Endothelial cell of umbilical vein (primary cell): ENCODE measurements at regions not wholly inside any gene's neighbourhood (a gene's known extent, or its start where the extent isn't known, plus 50 kb on each side); places are given as distances from the start of the nearest gene placed in this dataset.

Source experiments
- BruUV-seq: library from RNA; stranded (reverse); fragments of 400-500 nt; replicated peaks from 2 replicates; lab custom pipeline; 2021; lab: Mats Ljungman, UMichigan
- CTCF ChIA-PET: fragments of 300-600, 350-600 bp; sonication (Branson Sonifier 250); formaldehyde crosslinking; loops from one replicate; lab custom pipeline; 2021; ENCODE audit warnings: antibody characterized with exemption, inconsistent platforms; lab: Charles Lee
- POLR2A ChIA-PET: fragments of 300-600, 350-600 bp; sonication (Branson Sonifier 250); formaldehyde crosslinking; loops from one replicate; lab custom pipeline; 2021; ENCODE audit warnings: antibody characterized with exemption, inconsistent platforms; lab: Charles Lee
- DNase-seq: peaks from one replicate; pipeline ENCODE4 v3.0.0-alpha.2; 2011; ENCODE audit warnings: low read depth, low spot score
- FAIRE-seq: peaks from 2 replicates; lab custom pipeline; 2011; peaks lifted over from hg19 to GRCh38; lab: Jason Lieb, UNC
- H2AFZ ChIP-seq: 2 replicates; pipeline ENCODE4 v1.6.0; 2012; ENCODE audit warnings: low read depth, low read length, control low read depth, inconsistent platforms
- H3K27ac ChIP-seq: 2 replicates; pipeline ENCODE4 v1.5.1; 2011; ENCODE audit warnings: low read depth, mild to moderate bottlenecking, control low read depth, low read length, moderate library complexity; ENCODE audit not compliant: insufficient read depth
- H3K27me3 ChIP-seq, 2 experiments: 2 replicates each; pipeline versions ENCODE4 v1.6.0 to v1.6.1; 2011; ENCODE audit warnings: low read length in 2 of 2, mixed read lengths in 1 of 2; ENCODE audit not compliant: control insufficient read depth in 2 of 2, insufficient read depth in 2 of 2
- H3K36me3 ChIP-seq, 2 experiments: 2 replicates in 1 of 2; 3 replicates in 1 of 2; pipeline ENCODE4 v1.5.1; 2011; ENCODE audit warnings: low read length in 2 of 2, mild to moderate bottlenecking in 1 of 2, moderate library complexity in 1 of 2; ENCODE audit not compliant: control insufficient read depth in 2 of 2, insufficient read depth in 2 of 2; ENCODE audit errors: extremely low read depth in 1 of 2
- H3K4me1 ChIP-seq: 3 replicates; pipeline ENCODE4 v1.5.1; 2011; ENCODE audit warnings: mild to moderate bottlenecking, low read length; ENCODE audit not compliant: control insufficient read depth, insufficient read depth; ENCODE audit errors: extremely low read depth
- H3K4me2 ChIP-seq: 2 replicates; pipeline ENCODE4 v1.6.1; 2011; ENCODE audit warnings: low read length, control low read depth, mixed read lengths; ENCODE audit not compliant: insufficient read depth
- H3K4me3 ChIP-seq, 3 experiments: fragments of 200-600 bp in 1 of 3; sonication (generic), shearing (Covaris generic) in 1 of 3; replicated peaks in 1 of 3; 2 replicates each; pipeline ENCODE4 v1.5.1; 2011 to 2016; ENCODE audit warnings: control low read depth in 3 of 3, low read length in 3 of 3, mild to moderate bottlenecking in 2 of 3, inconsistent platforms in 1 of 3, low read depth in 1 of 3, moderate library complexity in 1 of 3; ENCODE audit not compliant: insufficient read depth in 1 of 3
- H3K79me2 ChIP-seq: 2 replicates; pipeline ENCODE4 v1.6.0; 2012; ENCODE audit warnings: low read length, inconsistent platforms; ENCODE audit not compliant: control insufficient read depth, insufficient read depth
- H3K9ac ChIP-seq: replicated peaks from 2 replicates; pipeline ENCODE3; 2011; ENCODE audit warnings: low read length, control low read depth; ENCODE audit not compliant: insufficient read depth; ENCODE audit errors: extremely low read depth
- H3K9me1 ChIP-seq: replicated peaks from 3 replicates; pipeline ENCODE4 v1.6.0; 2011; ENCODE audit warnings: mild to moderate bottlenecking, low read length; ENCODE audit not compliant: control insufficient read depth, insufficient read depth; ENCODE audit errors: extremely low read depth
- H3K9me3 ChIP-seq: replicated peaks from 2 replicates; pipeline ENCODE4 v1.5.1; 2012; ENCODE audit warnings: low read length, inconsistent platforms; ENCODE audit not compliant: control insufficient read depth, insufficient read depth
- H4K20me1 ChIP-seq: replicated peaks from 2 replicates; pipeline ENCODE3; 2011; ENCODE audit warnings: mild to moderate bottlenecking, low read length; ENCODE audit not compliant: control insufficient read depth, insufficient read depth; ENCODE audit errors: extremely low read depth
- EZH2 ChIP-seq: IDR thresholded peaks from 2 replicates; pipeline ENCODE4 v1.6.1; 2012; ENCODE audit warnings: borderline replicate concordance, low read depth, mild to moderate bottlenecking, moderate library complexity, low read length, inconsistent platforms; ENCODE audit not compliant: severe bottlenecking
- FOS ChIP-seq: IDR thresholded peaks from 2 replicates; pipeline ENCODE4 v1.6.1; 2011; ENCODE audit warnings: mild to moderate bottlenecking, low read length, moderate library complexity, borderline replicate concordance; ENCODE audit not compliant: insufficient read depth
- GATA2 ChIP-seq: IDR thresholded peaks from 2 replicates; pipeline ENCODE4 v1.7.0; 2011; ENCODE audit warnings: low read depth, mild to moderate bottlenecking, moderate library complexity, mixed read lengths, low read length; ENCODE audit not compliant: insufficient read length, insufficient read depth
- JUN ChIP-seq: IDR thresholded peaks from 2 replicates; pipeline ENCODE4 v1.6.1; 2011; ENCODE audit warnings: borderline replicate concordance, low read depth; ENCODE audit not compliant: insufficient read length, insufficient read depth
- MYC ChIP-seq: IDR thresholded peaks from one replicate; pipeline ENCODE4 v1.6.1; 2011; ENCODE audit warnings: mild to moderate bottlenecking, low read depth, low read length
- POLR2A ChIP-seq: IDR thresholded peaks from 2 replicates; pipeline ENCODE4 v1.6.1; 2012; ENCODE audit warnings: low read depth, mild to moderate bottlenecking, control low read depth, low read length
- POLR2AphosphoS5 ChIP-seq: IDR thresholded peaks from 2 replicates; pipeline ENCODE4 v1.6.1; 2012; ENCODE audit warnings: low read depth, mild to moderate bottlenecking, control low read depth, low read length, moderate library complexity; ENCODE audit not compliant: insufficient read depth
- dilution Hi-C: fragments of 300-500 bp; cut with MboI; formaldehyde crosslinking; loops from one replicate; pipeline ENCODE4 v1.15.0; 2019; ENCODE audit warnings: low sequenced_read_pairs; ENCODE audit not compliant: extremely low pct_ligation_motif_present
- intact Hi-C: fragments of 100-400 bp; cut with micrococcal nuclease; formaldehyde crosslinking; loops from one replicate; pipeline ENCODE4 v1.10.0; 2022
- TF ChIP-seq, protein P1 (sequence below): IDR thresholded peaks from 2 replicates; pipeline ENCODE4 v1.6.1; 2011; ENCODE audit not compliant: insufficient read depth, insufficient read length
- TF ChIP-seq, protein P2 (sequence below), 2 donors: IDR thresholded peaks; 1 replicate in 1 of 2; 2 replicates in 1 of 2; pipeline ENCODE4 v1.5.1; 2011; ENCODE audit warnings: low read length in 2 of 2, mild to moderate bottlenecking in 2 of 2, moderate library complexity in 2 of 2, control low read depth in 1 of 2, inconsistent platforms in 1 of 2, low read depth in 1 of 2; ENCODE audit not compliant: insufficient read depth in 1 of 2; ENCODE audit errors: extremely low read depth in 1 of 2

DNA sequence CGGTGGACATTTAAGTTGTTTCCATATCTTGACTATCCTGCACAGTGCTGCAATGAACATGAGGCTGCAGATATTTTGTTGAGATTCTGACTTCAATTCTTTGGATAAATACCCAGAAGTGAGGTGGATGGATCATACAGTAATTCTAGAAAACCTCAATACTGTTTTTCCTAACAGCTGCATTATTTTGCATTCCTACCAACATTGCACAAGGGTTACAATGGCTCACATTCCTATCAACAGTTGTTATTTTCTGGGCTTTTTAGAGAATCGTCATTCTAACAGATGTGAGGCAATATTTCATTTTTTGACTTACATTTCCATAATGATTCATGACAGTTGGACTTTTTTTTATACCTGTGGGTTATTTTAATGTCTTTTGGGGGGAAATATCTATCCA lies 716.9 kb upstream of the ANO3 start:
- H3K79me2 ChIP-seq: no peaks in the 10 kb centered on the region
- BruUV-seq: no TSS peak
- FAIRE-seq (no peak), DNase-seq (no peak)
- no peaks in the 10 kb centered on the region for H4K20me1 ChIP-seq
- no peak overlapping the region for H3K4me2 ChIP-seq
- POLR2A ChIA-PET: no interaction called here
- no peak overlapping the region for H3K9ac ChIP-seq
- intact Hi-C loops (no loop called here), dilution Hi-C loops (no loop called here)
- no peak overlapping the region for H3K4me3 ChIP-seq
- CTCF ChIA-PET: no interaction called here
- no peaks in the 10 kb centered on the region for H3K27me3 ChIP-seq
- H2AFZ ChIP-seq: no peak overlapping the region
- TF ChIP-seq POLR2A (no peak), POLR2AphosphoS5 (no peak), MYC (no peak), JUN (no peak), EZH2 (no peak), FOS (no peak), GATA2 (no peak)
- TF ChIP-seq, protein P1, sequence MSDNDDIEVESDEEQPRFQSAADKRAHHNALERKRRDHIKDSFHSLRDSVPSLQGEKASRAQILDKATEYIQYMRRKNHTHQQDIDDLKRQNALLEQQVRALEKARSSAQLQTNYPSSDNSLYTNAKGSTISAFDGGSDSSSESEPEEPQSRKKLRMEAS: no peak
- TF ChIP-seq, protein P2, sequence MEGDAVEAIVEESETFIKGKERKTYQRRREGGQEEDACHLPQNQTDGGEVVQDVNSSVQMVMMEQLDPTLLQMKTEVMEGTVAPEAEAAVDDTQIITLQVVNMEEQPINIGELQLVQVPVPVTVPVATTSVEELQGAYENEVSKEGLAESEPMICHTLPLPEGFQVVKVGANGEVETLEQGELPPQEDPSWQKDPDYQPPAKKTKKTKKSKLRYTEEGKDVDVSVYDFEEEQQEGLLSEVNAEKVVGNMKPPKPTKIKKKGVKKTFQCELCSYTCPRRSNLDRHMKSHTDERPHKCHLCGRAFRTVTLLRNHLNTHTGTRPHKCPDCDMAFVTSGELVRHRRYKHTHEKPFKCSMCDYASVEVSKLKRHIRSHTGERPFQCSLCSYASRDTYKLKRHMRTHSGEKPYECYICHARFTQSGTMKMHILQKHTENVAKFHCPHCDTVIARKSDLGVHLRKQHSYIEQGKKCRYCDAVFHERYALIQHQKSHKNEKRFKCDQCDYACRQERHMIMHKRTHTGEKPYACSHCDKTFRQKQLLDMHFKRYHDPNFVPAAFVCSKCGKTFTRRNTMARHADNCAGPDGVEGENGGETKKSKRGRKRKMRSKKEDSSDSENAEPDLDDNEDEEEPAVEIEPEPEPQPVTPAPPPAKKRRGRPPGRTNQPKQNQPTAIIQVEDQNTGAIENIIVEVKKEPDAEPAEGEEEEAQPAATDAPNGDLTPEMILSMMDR (IDR thresholded peaks at IDR 0.05; ENCODE audit: extremely low read depth in 1 of 2, insufficient read depth in 1 of 2, low read depth in 1 of 2, low read length in 2 of 2): no peak
- no peaks in the 10 kb centered on the region for H3K4me1 ChIP-seq
- no peaks in the 10 kb centered on the region for H3K9me1 ChIP-seq
- H3K27ac ChIP-seq: no peak overlapping the region
- H3K9me3 ChIP-seq: no peaks in the 10 kb centered on the region
- H3K36me3 ChIP-seq: no peaks in the 10 kb centered on the region
